H7 (cell line): ENCODE measurements at regions not wholly inside any gene's neighbourhood (a gene's known extent, or its start where the extent isn't known, plus 50 kb on each side); places are given as distances from the start of the nearest gene placed in this dataset.
"Not testable (repeated sequence)": the region's sequence is repeated elsewhere in the genome, so short reads cannot be mapped to it uniquely, and the experiment has no call there.

Source experiments
- DNase-seq: peaks from one replicate; pipeline ENCODE4 v3.0.0; 2012
- H3K27me3 ChIP-seq: 2 replicates; pipeline ENCODE4 v1.6.0; 2011; ENCODE audit warnings: mild to moderate bottlenecking, low read length; ENCODE audit not compliant: control insufficient read depth, insufficient read depth
- H3K36me3 ChIP-seq: replicated peaks from 2 replicates; pipeline ENCODE4 v1.5.1; 2011; ENCODE audit warnings: low read length; ENCODE audit not compliant: control insufficient read depth, insufficient read depth
- H3K4me3 ChIP-seq: 2 replicates; pipeline ENCODE4 v1.5.1; 2011; ENCODE audit warnings: low read depth, mild to moderate bottlenecking, control low read depth, low read length, moderate library complexity; ENCODE audit not compliant: insufficient read depth

DNA sequence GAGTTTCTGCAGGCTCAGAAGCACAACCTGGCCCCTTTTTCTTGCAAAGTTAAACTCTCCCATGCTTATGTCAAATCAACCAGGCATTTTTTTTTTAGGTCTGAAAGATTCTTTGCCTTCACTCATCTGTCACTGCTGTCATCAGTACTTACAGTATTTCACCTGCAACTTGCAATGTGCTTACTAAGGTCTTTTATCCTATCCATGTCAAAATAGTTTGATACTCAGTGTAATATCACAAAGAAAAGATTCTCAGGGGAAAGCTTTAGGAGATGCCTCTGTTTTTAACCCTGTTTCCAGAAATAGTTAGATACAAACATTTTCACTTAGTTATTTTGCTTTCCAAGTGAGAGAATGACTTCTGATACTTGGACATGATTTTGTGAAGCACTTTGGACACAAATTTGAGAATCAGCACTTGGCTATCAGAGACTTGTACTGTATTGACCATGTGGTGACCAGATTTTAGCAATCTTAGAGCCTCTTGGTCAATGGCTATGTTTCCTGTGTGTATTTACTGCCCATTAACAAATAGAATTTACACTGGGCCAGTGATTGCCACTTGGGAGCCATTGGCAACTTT is 428.2 kb downstream of the IRX1 start:
- DNase-seq, result no peak
- H3K27me3 ChIP-seq, result no peaks in the 10 kb centered on the region
- no peaks in the 10 kb centered on the region for H3K36me3 ChIP-seq
- no peak overlapping the region for H3K4me3 ChIP-seq

DNA sequence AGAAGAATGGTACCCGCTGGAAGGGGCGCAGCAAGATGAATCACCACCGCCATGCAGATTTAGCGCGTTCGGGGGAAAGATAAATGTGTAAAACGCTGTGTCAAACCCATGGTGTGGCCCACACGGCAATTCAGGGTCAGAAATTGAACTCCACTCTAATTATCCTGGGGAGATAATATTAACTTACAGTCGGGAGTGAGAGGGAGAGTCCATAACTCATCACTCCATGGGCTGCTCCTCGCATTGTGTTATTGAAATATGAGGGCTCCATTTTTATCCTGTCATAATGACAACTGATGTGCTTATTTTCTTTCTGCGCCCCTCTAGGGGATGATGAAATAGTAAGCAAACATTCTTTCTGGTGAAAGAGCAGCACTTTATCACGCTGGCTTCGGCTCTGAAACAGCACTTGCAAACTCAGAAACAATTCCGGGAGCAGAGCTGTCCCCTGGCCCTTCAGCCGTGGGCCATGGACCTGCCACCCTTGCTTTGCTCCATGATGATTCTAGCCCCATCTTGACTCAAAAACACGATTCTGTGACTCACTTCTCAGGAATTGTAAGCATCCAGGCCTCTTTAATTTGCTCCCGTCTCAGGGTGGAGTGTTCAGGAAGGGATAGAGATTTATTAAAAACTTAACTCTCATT is 431.6 kb downstream of the IRX1 start:
- no peak overlapping the region for H3K4me3 ChIP-seq
- no peak for DNase-seq
- no peaks in the 10 kb centered on the region for H3K36me3 ChIP-seq
- H3K27me3 ChIP-seq, result no peaks in the 10 kb centered on the region

DNA sequence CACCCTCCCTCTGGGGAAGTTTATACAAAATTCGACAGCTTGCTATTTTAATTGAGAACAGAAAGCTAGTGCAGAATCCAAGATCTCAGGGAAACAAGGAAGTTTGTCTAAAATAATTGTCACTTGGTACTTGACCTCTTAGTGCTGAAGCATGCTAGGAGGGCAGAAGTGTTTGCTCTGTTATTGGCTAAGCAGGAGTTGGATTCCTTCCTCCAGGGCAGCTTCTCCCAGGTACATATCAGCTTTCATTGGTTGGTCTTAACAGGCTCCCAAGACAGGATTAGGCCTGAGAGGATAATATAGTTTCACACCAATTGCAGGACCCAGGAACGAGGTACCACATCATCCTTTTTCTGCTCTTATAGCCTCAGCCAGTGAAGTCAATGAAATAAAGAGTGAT is 432.8 kb downstream of the IRX1 start:
- H3K36me3 ChIP-seq, result no peaks in the 10 kb centered on the region
- no peak for DNase-seq
- no peaks in the 10 kb centered on the region for H3K27me3 ChIP-seq
- H3K4me3 ChIP-seq, result no peak overlapping the region

DNA sequence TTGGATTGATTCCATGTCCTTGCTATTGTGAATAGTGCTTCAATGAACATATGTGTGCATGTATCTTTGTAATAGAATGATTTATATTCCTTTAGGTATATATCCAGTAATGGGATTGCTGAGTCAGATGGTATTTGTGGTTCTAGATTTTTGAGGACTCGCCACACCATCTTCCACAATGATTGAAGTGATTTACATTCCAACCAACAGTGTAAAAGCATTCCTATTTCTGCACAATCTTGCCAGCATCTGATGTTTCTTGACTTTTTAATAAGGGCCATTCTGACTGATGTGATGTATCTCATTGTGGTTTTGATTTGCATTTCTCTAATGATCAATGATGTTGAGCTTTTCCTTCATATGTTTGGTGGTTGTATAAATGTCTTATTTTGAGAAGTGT is 437.9 kb downstream of the IRX1 start:
- DNase-seq, H3K36me3 ChIP-seq, H3K27me3 ChIP-seq, H3K4me3 ChIP-seq: not testable (repeated sequence)

DNA sequence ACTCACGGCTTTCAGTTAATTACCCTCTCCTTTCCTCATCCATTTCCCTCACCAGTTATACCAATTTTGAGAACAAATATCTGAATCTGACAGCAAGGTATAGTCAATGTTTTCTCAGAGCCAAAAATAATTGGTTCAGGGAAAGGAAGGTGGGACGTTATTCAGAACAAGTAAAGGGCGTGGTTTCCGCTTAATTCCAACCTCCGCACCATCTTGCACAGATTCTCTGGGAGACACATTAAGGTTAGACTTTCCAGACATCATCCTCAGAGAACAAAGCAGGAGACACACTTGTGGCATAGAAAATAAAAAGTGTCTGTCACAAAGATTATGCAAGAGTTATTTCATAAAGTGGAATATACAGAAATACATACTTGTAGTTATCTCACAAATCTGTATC is 441.2 kb downstream of the IRX1 start:
- no peaks in the 10 kb centered on the region for H3K27me3 ChIP-seq

DNA sequence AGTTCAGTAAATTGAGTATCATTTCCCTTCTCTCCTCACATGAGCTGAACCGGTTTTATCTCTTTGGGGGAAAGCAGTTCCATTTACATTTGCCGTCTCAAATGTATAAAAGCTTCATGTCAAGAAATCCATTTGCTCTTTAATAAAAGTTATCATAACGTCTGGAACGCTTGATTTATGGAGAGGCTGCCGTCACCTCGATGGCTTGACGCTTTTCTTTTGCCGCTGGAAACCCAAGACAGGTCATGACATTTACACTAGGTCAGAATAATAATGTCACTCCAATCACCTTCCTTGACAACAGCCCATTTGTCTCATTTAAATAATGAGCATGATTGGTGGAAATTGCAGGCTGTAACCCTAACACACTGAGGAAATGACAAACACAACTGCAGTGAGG is 443.4 kb downstream of the IRX1 start:
- DNase-seq, result no peak
- Histone ChIP-seq H3K36me3 (no peaks in the 10 kb centered on the region), H3K4me3 (no peak overlapping the region), H3K27me3 (no peaks in the 10 kb centered on the region)

More for the DNA sequence above, 441.2 kb downstream of the IRX1 start:
- no peak for DNase-seq
- Histone ChIP-seq H3K4me3 (no peak overlapping the region), H3K36me3 (no peaks in the 10 kb centered on the region)

DNA sequence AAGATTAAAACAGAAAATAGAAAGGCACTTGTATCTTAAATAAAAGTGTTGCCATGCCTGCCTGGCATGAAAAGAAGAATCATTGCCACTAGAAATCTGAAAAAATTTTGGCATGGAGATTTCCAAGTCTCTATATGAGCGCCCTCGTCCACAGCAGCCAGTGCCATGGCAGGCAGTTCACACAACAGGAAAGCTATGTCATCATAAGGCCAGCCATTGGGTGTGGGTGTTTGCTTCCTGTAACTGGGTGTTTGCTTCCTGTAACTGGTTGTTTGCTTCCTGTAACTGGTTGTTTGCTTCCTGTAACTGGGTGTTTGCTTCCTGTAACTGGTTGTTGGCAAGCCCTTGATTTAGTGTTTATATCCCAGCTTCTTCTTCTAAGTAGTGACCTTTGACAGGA is 446.7 kb downstream of the IRX1 start:
- H3K36me3 ChIP-seq, result no peaks in the 10 kb centered on the region
- H3K27me3 ChIP-seq, result no peaks in the 10 kb centered on the region
- no peak for DNase-seq
- no peak overlapping the region for H3K4me3 ChIP-seq

DNA sequence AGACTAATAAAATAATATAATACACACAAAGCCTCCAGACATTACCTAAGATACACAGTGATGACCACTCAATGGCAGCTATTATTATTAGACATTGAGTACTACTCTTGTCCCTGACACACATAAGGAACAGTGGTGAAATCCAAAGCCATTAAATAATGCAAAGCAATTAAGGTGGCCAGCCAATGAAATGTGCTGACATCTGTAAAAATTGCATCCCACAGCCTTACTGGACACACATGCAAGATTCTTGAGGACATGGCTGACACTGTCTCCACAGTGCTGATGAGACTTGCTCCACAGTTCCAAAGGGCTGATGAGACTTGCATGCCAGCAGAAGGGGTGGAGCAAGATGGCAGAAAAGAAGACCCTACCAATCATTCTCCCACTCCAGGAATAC is 447.5 kb downstream of the IRX1 start:
- Histone ChIP-seq H3K27me3 (no peaks in the 10 kb centered on the region), H3K36me3 (no peaks in the 10 kb centered on the region), H3K4me3 (no peak overlapping the region)
- DNase-seq, result no peak

DNA sequence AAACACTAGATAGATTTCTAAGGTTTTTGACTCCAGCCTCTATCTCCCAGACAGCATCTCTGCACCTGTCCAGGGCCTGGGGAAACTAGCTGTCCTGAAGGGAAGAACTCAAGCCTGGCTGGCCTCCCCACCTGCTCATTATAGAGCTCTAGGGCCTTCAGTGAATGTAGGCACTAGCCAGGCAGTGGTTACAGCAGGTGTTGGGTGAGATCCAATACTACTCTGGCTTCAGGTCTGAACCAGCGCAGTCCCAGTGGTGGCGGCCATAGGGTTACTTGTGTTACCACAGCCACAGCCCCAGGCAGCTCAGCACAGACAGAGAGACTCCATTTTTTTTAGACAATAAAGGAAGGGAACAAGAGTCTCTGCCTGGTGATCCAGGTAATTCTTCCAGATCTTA is 449.2 kb downstream of the IRX1 start:
- Histone ChIP-seq H3K27me3 (no peaks in the 10 kb centered on the region), H3K36me3 (no peaks in the 10 kb centered on the region), H3K4me3 (no peak overlapping the region)
- no peak for DNase-seq

DNA sequence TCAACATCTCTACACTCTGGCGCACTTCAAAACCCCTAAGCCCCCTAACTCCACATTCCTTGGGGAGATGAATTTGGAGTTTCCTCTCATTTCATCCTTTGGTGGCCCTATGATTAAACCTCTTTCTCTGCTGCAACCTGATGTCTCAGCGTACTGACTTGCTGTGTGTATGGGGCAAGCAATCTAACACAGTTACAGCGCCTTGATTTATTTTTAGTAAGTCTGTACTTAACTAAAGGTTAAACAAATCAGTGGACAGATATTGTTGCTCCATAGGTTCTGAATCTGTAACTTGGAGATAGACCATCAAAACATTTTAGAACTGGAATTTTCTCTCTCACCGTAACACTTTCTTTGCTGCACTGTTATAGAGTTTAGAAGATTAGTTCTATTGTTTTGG is 452.8 kb downstream of the IRX1 start:
- Histone ChIP-seq H3K4me3 (no peak overlapping the region), H3K36me3 (no peaks in the 10 kb centered on the region), H3K27me3 (no peaks in the 10 kb centered on the region)
- no peak for DNase-seq

DNA sequence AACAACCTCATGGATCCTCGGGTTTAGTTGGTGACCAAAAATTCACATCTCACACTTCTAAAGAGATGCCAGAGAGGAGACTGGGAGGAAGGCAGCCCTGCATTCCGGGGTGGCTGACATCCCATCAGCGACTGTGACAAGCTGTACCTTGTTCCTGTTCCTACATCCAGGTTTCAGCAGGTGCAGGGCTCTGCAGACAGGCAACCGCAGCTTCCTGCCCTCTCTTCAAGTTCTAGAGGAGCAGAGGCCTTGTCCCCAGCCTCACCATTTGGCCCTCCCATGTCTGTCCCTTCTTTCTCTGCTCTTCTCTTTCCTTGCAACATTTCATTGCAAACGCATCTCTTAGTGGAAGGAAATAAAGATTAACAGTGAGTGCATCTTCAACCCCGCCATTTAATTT is 454.6 kb downstream of the IRX1 start:
- Histone ChIP-seq H3K36me3 (no peaks in the 10 kb centered on the region), H3K4me3 (no peak overlapping the region), H3K27me3 (no peaks in the 10 kb centered on the region)
- no peak for DNase-seq

DNA sequence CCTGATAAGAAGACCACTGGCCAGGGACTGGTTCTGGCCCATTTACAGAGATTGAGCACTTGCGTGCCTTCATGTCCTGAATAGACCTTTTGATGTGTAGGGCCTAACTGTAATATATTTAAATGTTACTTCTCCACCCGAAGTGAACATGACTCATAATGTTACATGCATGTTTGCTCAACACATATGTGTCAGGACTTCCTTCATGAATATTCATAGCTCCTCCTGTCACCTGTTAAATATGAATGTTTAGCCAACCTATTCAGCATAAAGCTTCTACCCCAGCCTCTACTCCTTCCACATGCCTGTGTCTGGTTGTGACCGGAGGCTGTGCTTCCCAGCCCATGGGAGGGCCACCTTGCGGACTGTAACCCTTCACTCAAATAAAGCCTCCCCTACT is 457.5 kb downstream of the IRX1 start:
- H3K27me3 ChIP-seq, result no peaks in the 10 kb centered on the region
- no peaks in the 10 kb centered on the region for H3K36me3 ChIP-seq
- H3K4me3 ChIP-seq, result no peak overlapping the region
- DNase-seq, result no peak

DNA sequence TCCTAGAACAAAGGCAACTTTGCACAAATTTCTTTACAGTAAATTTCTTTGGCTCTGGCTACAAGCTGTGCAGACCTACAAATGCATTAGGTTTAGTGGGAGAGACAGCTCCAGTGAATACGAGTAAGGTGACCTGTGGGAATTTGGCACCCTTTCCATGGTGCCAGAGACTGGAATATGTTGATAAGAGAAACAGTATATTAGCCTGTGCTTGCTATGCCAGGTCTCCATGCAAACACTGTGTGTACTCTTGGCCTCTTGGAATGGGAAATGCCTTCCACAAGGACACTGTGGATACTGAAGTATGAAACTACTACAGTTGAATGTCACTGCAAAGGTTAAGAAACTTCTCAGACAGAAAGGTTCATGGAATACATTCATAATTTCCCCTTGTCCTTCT is 458.5 kb downstream of the IRX1 start:
- Histone ChIP-seq H3K36me3 (no peaks in the 10 kb centered on the region), H3K27me3 (no peaks in the 10 kb centered on the region), H3K4me3 (no peak overlapping the region)
- no peak for DNase-seq

DNA sequence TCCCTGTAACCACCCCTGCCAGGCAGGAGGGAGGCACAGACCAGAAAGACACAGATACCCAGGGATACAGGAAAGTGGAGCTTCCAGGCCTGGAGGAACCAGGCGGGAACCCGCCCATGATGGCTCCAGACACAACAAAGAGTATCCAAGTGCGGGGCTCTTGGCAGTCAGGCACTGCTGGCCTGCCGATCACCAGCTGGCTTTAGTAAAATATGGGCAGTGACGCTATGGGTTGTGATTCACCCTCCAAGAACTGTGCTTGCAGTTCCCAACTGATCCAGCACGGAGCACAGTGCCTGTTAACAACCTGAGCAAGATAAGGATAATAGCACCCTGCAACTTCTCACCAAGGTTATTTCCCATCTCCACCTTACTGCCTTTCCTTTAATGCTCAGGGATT is 463.3 kb downstream of the IRX1 start:
- no peak for DNase-seq
- Histone ChIP-seq H3K4me3 (no peak overlapping the region), H3K27me3 (no peaks in the 10 kb centered on the region), H3K36me3 (no peaks in the 10 kb centered on the region)

DNA sequence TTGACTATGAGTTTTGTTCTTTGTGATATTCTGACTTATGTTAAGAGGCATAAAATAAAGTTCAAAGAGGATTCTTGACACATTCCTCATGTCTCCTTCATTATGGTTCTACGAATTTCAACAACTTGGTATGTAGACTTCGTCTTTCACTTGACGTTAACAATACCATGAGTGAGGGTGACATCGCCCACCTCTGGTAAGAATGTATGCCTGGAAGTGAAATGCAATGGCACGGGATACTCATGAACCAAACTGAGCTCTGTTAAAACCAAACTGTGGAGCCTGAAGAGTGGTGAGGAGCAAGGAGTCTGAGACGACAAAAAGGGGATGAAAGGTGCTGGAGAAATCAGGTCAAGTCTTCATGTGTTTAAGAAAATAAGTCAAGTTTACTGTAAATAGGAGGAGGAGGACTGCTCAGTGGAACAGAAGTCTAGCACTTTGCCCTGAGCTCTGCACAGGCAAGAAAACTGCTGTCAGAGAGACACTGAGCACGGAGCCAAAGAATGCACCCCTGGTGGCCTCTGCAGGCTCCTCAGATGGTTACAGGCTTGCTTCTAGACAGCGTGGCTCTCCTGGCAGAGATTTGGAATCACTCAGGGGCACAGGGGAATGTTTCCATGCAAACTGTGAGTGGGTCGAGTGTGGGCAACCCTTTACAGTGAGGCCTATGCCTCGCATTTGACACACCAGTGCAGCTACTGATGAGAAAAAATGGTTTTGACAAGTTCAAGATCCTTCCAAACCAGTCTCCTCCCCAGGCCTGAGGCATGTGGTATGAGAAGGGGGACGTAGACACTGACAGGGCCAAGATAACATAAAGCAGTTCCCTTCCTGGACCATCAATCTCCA is 470.1 kb downstream of the IRX1 start:
- Histone ChIP-seq H3K4me3 (no peak overlapping the region), H3K36me3 (no peaks in the 10 kb centered on the region), H3K27me3 (no peaks in the 10 kb centered on the region)
- no peak for DNase-seq
